SJSA1 (cell line): ENCODE measurements at regions not wholly inside any gene's neighbourhood (a gene's known extent, or its start where the extent isn't known, plus 50 kb on each side); places are given as distances from the start of the nearest gene placed in this dataset.
A peak's percentile ranks its signal among the peaks of the same experiment; 100 is the strongest.

ENCODE experiments used
- DNase-seq, 2 experiments: peaks; one replicate each; pipeline ENCODE4 v3.0.0-alpha.2; 2015 to 2020; ENCODE audit warnings: low spot score in 2 of 2, low read depth in 1 of 2
- H3K27ac ChIP-seq: fragments of 250-450 bp; sonication (Bioruptor Pico); 2 replicates; pipeline ENCODE4 v1.5.1; 2020; ENCODE audit warnings: mild to moderate bottlenecking, moderate library complexity
- H3K27me3 ChIP-seq: fragments of 250-450 bp; sonication (Bioruptor Pico); replicated peaks from 2 replicates; pipeline ENCODE4 v1.5.1; 2020; ENCODE audit warnings: mild to moderate bottlenecking, moderate library complexity
- H3K36me3 ChIP-seq: fragments of 250-450 bp; sonication (Bioruptor Pico); 2 replicates; pipeline ENCODE4 v1.5.1; 2020; ENCODE audit warnings: mild to moderate bottlenecking
- H3K4me1 ChIP-seq: fragments of 250-450 bp; sonication (Bioruptor Pico); replicated peaks from 2 replicates; pipeline ENCODE4 v1.6.1; 2021; ENCODE audit warnings: mild to moderate bottlenecking
- H3K4me3 ChIP-seq: fragments of 250-450 bp; sonication (Bioruptor Pico); 2 replicates; pipeline ENCODE4 v1.5.1; 2020; ENCODE audit warnings: mild to moderate bottlenecking
- H3K9me3 ChIP-seq: fragments of 250-450 bp; sonication (Bioruptor Pico); replicated peaks from 2 replicates; pipeline ENCODE4 v1.5.1; 2020; ENCODE audit warnings: mild to moderate bottlenecking

GRCh38 chr9:88811511-88811910 lies 179.8 kb upstream of the S1PR3 start:
- H3K4me1 ChIP-seq: peaks cover 29% of the 10 kb centered on the region
- DNase-seq: no peak
- no peaks in the 10 kb centered on the region for H3K27me3 ChIP-seq
- no peak overlapping the region for H3K4me3 ChIP-seq
- no peaks in the 10 kb centered on the region for H3K9me3 ChIP-seq
- no peak overlapping the region for H3K27ac ChIP-seq
- H3K36me3 ChIP-seq: no peaks in the 10 kb centered on the region

- Histone ChIP-seq H3K36me3 (no peaks in the 10 kb centered on the region), H3K9me3 (no peaks in the 10 kb centered on the region)
- DNase-seq: no peak
Measured at GRCh38 chr9:88812938-88813637, 178.2 kb upstream of the S1PR3 start.

GRCh38 chr9:88813638-88814209 lies 177.5 kb upstream of the S1PR3 start:
- Histone ChIP-seq H3K9me3 (no peaks in the 10 kb centered on the region), H3K36me3 (no peaks in the 10 kb centered on the region), H3K27ac (no peak overlapping the region), H3K4me1 (peaks cover 34% of the 10 kb centered on the region), H3K27me3 (no peaks in the 10 kb centered on the region), H3K4me3 (no peak overlapping the region)
- no peak for DNase-seq

More at GRCh38 chr9:88812938-88813637, 178.2 kb upstream of the S1PR3 start:
- no peak overlapping the region for H3K27ac ChIP-seq
- H3K4me3 ChIP-seq: no peak overlapping the region
- no peaks in the 10 kb centered on the region for H3K27me3 ChIP-seq
- peaks cover 31% of the 10 kb centered on the region for H3K4me1 ChIP-seq

- Histone ChIP-seq H3K9me3 (no peaks in the 10 kb centered on the region), H3K4me3 (no peak overlapping the region), H3K27me3 (no peaks in the 10 kb centered on the region), H3K4me1 (peaks cover 30% of the 10 kb centered on the region), H3K36me3 (no peaks in the 10 kb centered on the region), H3K27ac (no peak overlapping the region)
- no peak for DNase-seq
Measured at GRCh38 chr9:88814577-88814976, 176.7 kb upstream of the S1PR3 start.

GRCh38 chr9:88816141-88816540 lies 175.1 kb upstream of the S1PR3 start:
- no peaks in the 10 kb centered on the region for H3K9me3 ChIP-seq
- H3K36me3 ChIP-seq: no peaks in the 10 kb centered on the region
- no peaks in the 10 kb centered on the region for H3K27me3 ChIP-seq
- H3K4me1 ChIP-seq: peaks cover 25% of the 10 kb centered on the region
- no peak overlapping the region for H3K27ac ChIP-seq
- peak; percentile 15 to 52 for DNase-seq
- H3K4me3 ChIP-seq: no peak overlapping the region

- no peak for DNase-seq
- H3K4me3 ChIP-seq: no peak overlapping the region
- H3K4me1 ChIP-seq: peaks cover 25% of the 10 kb centered on the region
- no peaks in the 10 kb centered on the region for H3K9me3 ChIP-seq
- no peaks in the 10 kb centered on the region for H3K36me3 ChIP-seq
- H3K27ac ChIP-seq: no peak overlapping the region
- H3K27me3 ChIP-seq: no peaks in the 10 kb centered on the region
Measured at GRCh38 chr9:88816591-88816990, 174.7 kb upstream of the S1PR3 start.

- H3K27ac ChIP-seq: no peak overlapping the region
- DNase-seq: no peak
- H3K4me3 ChIP-seq: no peak overlapping the region
- no peaks in the 10 kb centered on the region for H3K27me3 ChIP-seq
- peaks cover 25% of the 10 kb centered on the region for H3K4me1 ChIP-seq
- no peaks in the 10 kb centered on the region for H3K9me3 ChIP-seq
- no peaks in the 10 kb centered on the region for H3K36me3 ChIP-seq
Measured at GRCh38 chr9:88817628-88818027, 173.6 kb upstream of the S1PR3 start.

GRCh38 chr9:88818495-88819201 lies 172.6 kb upstream of the S1PR3 start:
- peaks cover 25% of the 10 kb centered on the region for H3K4me1 ChIP-seq
- H3K4me3 ChIP-seq: no peak overlapping the region

GRCh38 chr9:88819476-88819875 lies 171.8 kb upstream of the S1PR3 start:
- Histone ChIP-seq H3K27me3 (no peaks in the 10 kb centered on the region), H3K9me3 (no peaks in the 10 kb centered on the region), H3K4me1 (peaks cover 20% of the 10 kb centered on the region), H3K36me3 (no peaks in the 10 kb centered on the region), H3K4me3 (no peak overlapping the region), H3K27ac (no peak overlapping the region)
- no peak for DNase-seq

More at GRCh38 chr9:88818495-88819201, 172.6 kb upstream of the S1PR3 start:
- Histone ChIP-seq H3K27ac (no peak overlapping the region), H3K9me3 (no peaks in the 10 kb centered on the region), H3K36me3 (no peaks in the 10 kb centered on the region), H3K27me3 (no peaks in the 10 kb centered on the region)
- DNase-seq: peak in 1 of 2 experiments; percentile 23

- H3K27ac ChIP-seq: no peak overlapping the region
- no peaks in the 10 kb centered on the region for H3K36me3 ChIP-seq
- DNase-seq: no peak
- H3K4me3 ChIP-seq: no peak overlapping the region
- no peaks in the 10 kb centered on the region for H3K27me3 ChIP-seq
- H3K4me1 ChIP-seq: peaks cover 15% of the 10 kb centered on the region
- H3K9me3 ChIP-seq: no peaks in the 10 kb centered on the region
Measured at GRCh38 chr9:88820055-88820454, 171.2 kb upstream of the S1PR3 start.

- no peak overlapping the region for H3K27ac ChIP-seq
- peaks cover 11% of the 10 kb centered on the region for H3K4me1 ChIP-seq
- no peaks in the 10 kb centered on the region for H3K36me3 ChIP-seq
- no peak for DNase-seq
- no peaks in the 10 kb centered on the region for H3K9me3 ChIP-seq
- no peaks in the 10 kb centered on the region for H3K27me3 ChIP-seq
- H3K4me3 ChIP-seq: no peak overlapping the region
Measured at GRCh38 chr9:88821033-88821745, 170.1 kb upstream of the S1PR3 start.

- no peak for DNase-seq
- Histone ChIP-seq H3K9me3 (no peaks in the 10 kb centered on the region), H3K27me3 (no peaks in the 10 kb centered on the region), H3K4me1 (peaks cover 7% of the 10 kb centered on the region), H3K36me3 (no peaks in the 10 kb centered on the region), H3K4me3 (no peak overlapping the region), H3K27ac (no peak overlapping the region)
Measured at GRCh38 chr9:88821746-88822106, 169.5 kb upstream of the S1PR3 start.

GRCh38 chr9:88824711-88825110 lies 166.6 kb upstream of the S1PR3 start:
- Histone ChIP-seq H3K27ac (no peak overlapping the region), H3K4me1 (no peaks in the 10 kb centered on the region), H3K36me3 (no peaks in the 10 kb centered on the region), H3K9me3 (no peaks in the 10 kb centered on the region), H3K27me3 (no peaks in the 10 kb centered on the region), H3K4me3 (no peak overlapping the region)
- DNase-seq: no peak

GRCh38 chr9:88826181-88826580 lies 165.1 kb upstream of the S1PR3 start:
- no peak overlapping the region for H3K27ac ChIP-seq
- no peak overlapping the region for H3K4me3 ChIP-seq
- H3K9me3 ChIP-seq: no peaks in the 10 kb centered on the region
- no peak for DNase-seq
- no peaks in the 10 kb centered on the region for H3K4me1 ChIP-seq
- no peaks in the 10 kb centered on the region for H3K36me3 ChIP-seq
- no peaks in the 10 kb centered on the region for H3K27me3 ChIP-seq
